ENCODE measurements at regions not wholly inside any gene's neighbourhood (a gene's known extent, or its start where the extent isn't known, plus 50 kb on each side); places are given as distances from the start of the nearest gene placed in this dataset.

- TF ChIP-seq EZH2 (IDR thresholded peaks at IDR 0.05; ENCODE audit: insufficient read depth, poor library complexity, severe bottlenecking) (no peak), EZH2phosphoT487 (IDR thresholded peaks at IDR 0.05; ENCODE audit: insufficient read depth, low read depth) (no peak)
These were observed 56.3 kb upstream of the ITPRID1 start for GRCh38 chr7:31457551-31457950.

All from GM23248 (cell line).